Mesenchymal stem cell (in vitro differentiated cells and primary cell): ENCODE measurements at regions not wholly inside any gene's neighbourhood (a gene's known extent, or its start where the extent isn't known, plus 50 kb on each side); places are given as distances from the start of the nearest gene placed in this dataset.

ENCODE experiments used
- DNase-seq: peaks from one replicate; pipeline ENCODE4 v3.0.0-alpha.2; 2013
- H2AFZ ChIP-seq: one replicate; pipeline ENCODE4 v1.6.1; 2013; ENCODE audit warnings: low read depth, mild to moderate bottlenecking, control low read depth, inconsistent platforms, low read length, moderate library complexity
- H2AK5ac ChIP-seq: 2 replicates; pipeline ENCODE4 v1.6.1; 2013; ENCODE audit warnings: low read length, moderate library complexity, mild to moderate bottlenecking, inconsistent platforms; ENCODE audit not compliant: severe bottlenecking
- H2BK120ac ChIP-seq: one replicate; pipeline ENCODE4 v1.6.1; 2013; ENCODE audit warnings: low read depth, mild to moderate bottlenecking, inconsistent platforms, low read length, moderate library complexity
- H2BK12ac ChIP-seq, 2 experiments: one replicate each; pipeline ENCODE4 v1.6.1; 2013; ENCODE audit warnings: inconsistent platforms in 2 of 2, low read length in 2 of 2, mild to moderate bottlenecking in 2 of 2, moderate library complexity in 2 of 2, control low read depth in 1 of 2
- H2BK15ac ChIP-seq: one replicate; pipeline ENCODE4 v1.6.1; 2013; ENCODE audit warnings: mild to moderate bottlenecking, low read depth, inconsistent platforms; ENCODE audit not compliant: poor library complexity, severe bottlenecking
- H2BK5ac ChIP-seq: 2 replicates; pipeline ENCODE4 v1.6.1; 2013; ENCODE audit warnings: low read depth, mild to moderate bottlenecking, low read length, control low read depth, inconsistent platforms; ENCODE audit not compliant: poor library complexity, severe bottlenecking
- H3K14ac ChIP-seq, 2 experiments: one replicate each; pipeline ENCODE4 v1.6.1; 2013; ENCODE audit warnings: inconsistent platforms in 2 of 2, low read length in 2 of 2, control low read depth in 1 of 2, mild to moderate bottlenecking in 1 of 2, moderate library complexity in 1 of 2
- H3K18ac ChIP-seq, 2 experiments: one replicate each; pipeline ENCODE4 v1.6.1; 2013; ENCODE audit warnings: inconsistent platforms in 2 of 2, low read length in 2 of 2, control low read depth in 1 of 2, low read depth in 1 of 2, mild to moderate bottlenecking in 1 of 2
- H3K23ac ChIP-seq, 2 experiments: one replicate each; pipeline ENCODE4 v1.6.1; 2013; ENCODE audit warnings: inconsistent platforms in 2 of 2, low read length in 2 of 2, mild to moderate bottlenecking in 2 of 2, moderate library complexity in 2 of 2, control low read depth in 1 of 2
- H3K27ac ChIP-seq: 2 replicates; pipeline ENCODE4 v1.5.1; 2013; ENCODE audit warnings: mild to moderate bottlenecking, moderate library complexity, low read length, control low read depth, inconsistent platforms; ENCODE audit not compliant: poor library complexity, severe bottlenecking
- H3K27me3 ChIP-seq, 2 experiments: 2 replicates each; pipeline versions ENCODE4 v1.6.1 to v1.7.0; 2013; ENCODE audit warnings: low read length in 2 of 2, mild to moderate bottlenecking in 2 of 2, moderate library complexity in 2 of 2, control low read depth in 1 of 2, inconsistent platforms in 1 of 2; ENCODE audit not compliant: control insufficient read depth in 1 of 2, insufficient read depth in 1 of 2
- H3K36me3 ChIP-seq, 2 experiments: 2 replicates each; pipeline versions ENCODE4 v1.6.1 to v1.7.0; 2013; ENCODE audit warnings: low read length in 2 of 2, control low read depth in 1 of 2, inconsistent platforms in 1 of 2, low read depth in 1 of 2, mild to moderate bottlenecking in 1 of 2; ENCODE audit not compliant: insufficient read depth in 2 of 2, control insufficient read depth in 1 of 2
- H3K4ac ChIP-seq, 2 experiments: one replicate each; pipeline ENCODE4 v1.6.1; 2013; ENCODE audit warnings: inconsistent platforms in 2 of 2, low read length in 2 of 2, mild to moderate bottlenecking in 2 of 2, moderate library complexity in 2 of 2, control low read depth in 1 of 2, low read depth in 1 of 2
- H3K4me1 ChIP-seq: 2 replicates; pipeline ENCODE4 v1.6.1; 2013; ENCODE audit warnings: low read depth, low read length, control low read depth; ENCODE audit not compliant: control insufficient read depth, insufficient read depth
- H3K4me2 ChIP-seq: 2 replicates; pipeline ENCODE4 v1.6.1; 2013; ENCODE audit warnings: low read length, mild to moderate bottlenecking, inconsistent platforms; ENCODE audit not compliant: poor library complexity, severe bottlenecking
- H3K4me3 ChIP-seq, 2 experiments: 2 replicates each; pipeline versions ENCODE4 v1.5.1 to v1.7.0; 2013; ENCODE audit warnings: low read length in 2 of 2, mild to moderate bottlenecking in 2 of 2, control low read depth in 1 of 2, low read depth in 1 of 2; ENCODE audit not compliant: insufficient read depth in 1 of 2
- H3K79me1 ChIP-seq: replicated peaks from 2 replicates; pipeline ENCODE4 v1.6.1; 2013; ENCODE audit warnings: mild to moderate bottlenecking, control low read depth, low read length, inconsistent platforms; ENCODE audit not compliant: poor library complexity, severe bottlenecking
- H3K9ac ChIP-seq: 2 replicates; pipeline ENCODE4 v1.7.0; 2013; ENCODE audit warnings: mild to moderate bottlenecking, low read length, moderate library complexity
- H3K9me3 ChIP-seq: 2 replicates; pipeline ENCODE4 v1.7.0; 2013; ENCODE audit warnings: mild to moderate bottlenecking, low read length; ENCODE audit not compliant: control insufficient read depth
- H4K8ac ChIP-seq: one replicate; pipeline ENCODE4 v1.6.1; 2013; ENCODE audit warnings: inconsistent platforms, mild to moderate bottlenecking, low read length, moderate library complexity
- H4K91ac ChIP-seq: one replicate; pipeline ENCODE4 v1.6.1; 2013; ENCODE audit warnings: mild to moderate bottlenecking, low read length, inconsistent platforms
- WGBS: methylation state at CpG from one replicate; pipeline ENCODE4 v1.1.7; 2013; ENCODE audit warnings: mixed read lengths; 5-methylcytosine and 5-hydroxymethylcytosine counted together

- no peak overlapping the region for H3K23ac ChIP-seq
- no peak overlapping the region for H2AK5ac ChIP-seq
- H3K14ac ChIP-seq: no peak overlapping the region
- H2BK12ac ChIP-seq: no peak overlapping the region
- H2BK15ac ChIP-seq: no peak overlapping the region
- no peak overlapping the region for H4K8ac ChIP-seq
- no peak overlapping the region for H3K27ac ChIP-seq
- H3K4me2 ChIP-seq: no peak overlapping the region
- H3K4me3 ChIP-seq: no peak overlapping the region
- no peak overlapping the region for H3K4ac ChIP-seq
- no peak overlapping the region for H2BK5ac ChIP-seq
- no peaks in the 10 kb centered on the region for H3K27me3 ChIP-seq
- H3K9me3 ChIP-seq: peaks cover 3% of the 10 kb centered on the region
- H4K91ac ChIP-seq: no peak overlapping the region
- no peak for DNase-seq
- no peak overlapping the region for H3K9ac ChIP-seq
- 96% methylated on average over 4 of the region's 4 CpGs for WGBS
- H3K79me1 ChIP-seq: no peaks in the 10 kb centered on the region
- H3K36me3 ChIP-seq: no peaks in the 10 kb centered on the region
- no peaks in the 10 kb centered on the region for H3K4me1 ChIP-seq
- no peak overlapping the region for H3K18ac ChIP-seq
- no peak overlapping the region for H2AFZ ChIP-seq
- no peak overlapping the region for H2BK120ac ChIP-seq
Measured at GRCh38 chr4:28868841-28869240, 1851.3 kb upstream of the PCDH7 start.

GRCh38 chr4:28879178-28879577 lies 1841.0 kb upstream of the PCDH7 start:
- H3K27me3 ChIP-seq: no peaks in the 10 kb centered on the region
- H4K8ac ChIP-seq: no peak overlapping the region
- no peak overlapping the region for H3K18ac ChIP-seq
- H2AK5ac ChIP-seq: no peak overlapping the region
- H3K4me2 ChIP-seq: no peak overlapping the region
- H3K4ac ChIP-seq: no peak overlapping the region
- H2AFZ ChIP-seq: no peak overlapping the region
- H3K4me1 ChIP-seq: no peaks in the 10 kb centered on the region
- no peak overlapping the region for H2BK12ac ChIP-seq
- H3K9ac ChIP-seq: no peak overlapping the region
- H3K23ac ChIP-seq: no peak overlapping the region
- H2BK5ac ChIP-seq: no peak overlapping the region
- 63% methylated on average over 1 of the region's 5 CpGs for WGBS
- no peaks in the 10 kb centered on the region for H3K36me3 ChIP-seq
- H2BK120ac ChIP-seq: no peak overlapping the region
- no peak overlapping the region for H3K14ac ChIP-seq
- H2BK15ac ChIP-seq: no peak overlapping the region
- no peaks in the 10 kb centered on the region for H3K79me1 ChIP-seq
- DNase-seq: no peak
- H4K91ac ChIP-seq: no peak overlapping the region
- H3K4me3 ChIP-seq: no peak overlapping the region
- no peak overlapping the region for H3K27ac ChIP-seq
- H3K9me3 ChIP-seq: no peaks in the 10 kb centered on the region

- H2AFZ ChIP-seq: no peak overlapping the region
- no peaks in the 10 kb centered on the region for H3K4me1 ChIP-seq
- H3K4me2 ChIP-seq: no peak overlapping the region
- no peaks in the 10 kb centered on the region for H3K79me1 ChIP-seq
- no peaks in the 10 kb centered on the region for H3K36me3 ChIP-seq
- H2BK5ac ChIP-seq: no peak overlapping the region
- no peak for DNase-seq
- no peaks in the 10 kb centered on the region for H3K9me3 ChIP-seq
- no peak overlapping the region for H3K23ac ChIP-seq
- no peak overlapping the region for H2AK5ac ChIP-seq
- no peak overlapping the region for H3K4me3 ChIP-seq
- WGBS: 100% methylated on average over 2 of the region's 2 CpGs
- H3K27me3 ChIP-seq: no peaks in the 10 kb centered on the region
- no peak overlapping the region for H4K8ac ChIP-seq
- no peak overlapping the region for H2BK15ac ChIP-seq
- no peak overlapping the region for H2BK120ac ChIP-seq
- H3K18ac ChIP-seq: no peak overlapping the region
- H2BK12ac ChIP-seq: no peak overlapping the region
- no peak overlapping the region for H4K91ac ChIP-seq
- H3K9ac ChIP-seq: no peak overlapping the region
- no peak overlapping the region for H3K27ac ChIP-seq
- no peak overlapping the region for H3K14ac ChIP-seq
- no peak overlapping the region for H3K4ac ChIP-seq
Measured at GRCh38 chr4:28879900-28880299, 1840.3 kb upstream of the PCDH7 start.

- H3K4me1 ChIP-seq: no peaks in the 10 kb centered on the region
- no peak overlapping the region for H2BK15ac ChIP-seq
- whole genome bisulfite sequencing: 71% methylated on average over 1 of the region's 2 CpGs
- no peak overlapping the region for H3K4ac ChIP-seq
- no peak overlapping the region for H2BK12ac ChIP-seq
- H2AFZ ChIP-seq: no peak overlapping the region
- H3K9ac ChIP-seq: no peak overlapping the region
- no peaks in the 10 kb centered on the region for H3K79me1 ChIP-seq
- no peak overlapping the region for H3K23ac ChIP-seq
- no peaks in the 10 kb centered on the region for H3K27me3 ChIP-seq
- no peak for DNase-seq
- H3K14ac ChIP-seq: no peak overlapping the region
- H3K9me3 ChIP-seq: no peaks in the 10 kb centered on the region
- no peak overlapping the region for H3K27ac ChIP-seq
- no peaks in the 10 kb centered on the region for H3K36me3 ChIP-seq
- H4K91ac ChIP-seq: no peak overlapping the region
- H3K4me2 ChIP-seq: no peak overlapping the region
- no peak overlapping the region for H2AK5ac ChIP-seq
- no peak overlapping the region for H4K8ac ChIP-seq
- H3K18ac ChIP-seq: no peak overlapping the region
- no peak overlapping the region for H3K4me3 ChIP-seq
- H2BK5ac ChIP-seq: no peak overlapping the region
- H2BK120ac ChIP-seq: no peak overlapping the region
Measured at GRCh38 chr4:28883211-28883610, 1837.0 kb upstream of the PCDH7 start.
